Karpas-422 (cell line): ENCODE measurements at regions not wholly inside any gene's neighbourhood (a gene's known extent, or its start where the extent isn't known, plus 50 kb on each side); places are given as distances from the start of the nearest gene placed in this dataset.
A peak's percentile ranks its signal among the peaks of the same experiment; 100 is the strongest.
"Not testable (repeated sequence)": the region's sequence is repeated elsewhere in the genome, so short reads cannot be mapped to it uniquely, and the experiment has no call there.

Source experiments
- DNase-seq: peaks from one replicate; pipeline ENCODE4 v3.0.0-alpha.2; 2015
- H2AFZ ChIP-seq: fragments of 200-600 bp; sonication (generic); 2 replicates; pipeline ENCODE4 v1.6.1; 2014; ENCODE audit warnings: antibody characterized with exemption, low read length, mixed read lengths
- H3K27ac ChIP-seq: fragments of 200-600 bp; sonication (generic); 2 replicates; pipeline ENCODE4 v1.5.1; 2014; ENCODE audit warnings: mild to moderate bottlenecking, low read length, moderate library complexity
- H3K27me3 ChIP-seq: fragments of 200-600 bp; sonication (generic); 2 replicates; pipeline ENCODE4 v1.6.1; 2014; ENCODE audit warnings: low read length, mixed read lengths
- H3K36me3 ChIP-seq: fragments of 200-600 bp; sonication (generic); 2 replicates; pipeline ENCODE4 v1.6.1; 2014; ENCODE audit warnings: low read length, mixed read lengths; ENCODE audit not compliant: insufficient read depth
- H3K4me1 ChIP-seq: fragments of 200-600 bp; sonication (generic); 2 replicates; pipeline ENCODE4 v1.6.1; 2014; ENCODE audit warnings: mild to moderate bottlenecking, low read length, mixed read lengths
- H3K4me2 ChIP-seq: fragments of 200-600 bp; sonication (generic); 2 replicates; pipeline ENCODE4 v1.6.1; 2014; ENCODE audit warnings: low read length, low read depth, mild to moderate bottlenecking; ENCODE audit not compliant: poor library complexity, severe bottlenecking
- H3K4me3 ChIP-seq: fragments of 200-600 bp; sonication (generic); 2 replicates; pipeline ENCODE4 v1.5.1; 2014; ENCODE audit warnings: mild to moderate bottlenecking, antibody characterized with exemption, low read length, mixed read lengths
- H3K79me2 ChIP-seq: fragments of 200-600 bp; sonication (generic); 2 replicates; pipeline ENCODE4 v1.6.1; 2014; ENCODE audit warnings: mild to moderate bottlenecking, low read length, mixed read lengths
- H3K9ac ChIP-seq: fragments of 200-600 bp; sonication (generic); 2 replicates; pipeline ENCODE4 v1.6.0; 2014; ENCODE audit warnings: low read length
- H3K9me2 ChIP-seq: fragments of 200-600 bp; sonication (generic), shearing (Covaris generic); replicated peaks from 2 replicates; pipeline ENCODE4 v1.6.0; 2014; ENCODE audit warnings: mild to moderate bottlenecking, low read length, moderate library complexity; ENCODE audit not compliant: insufficient read depth
- H3K9me3 ChIP-seq: fragments of 300-700, 200-600 bp; sonication (generic); 2 replicates; pipeline ENCODE4 v1.6.1; 2014; ENCODE audit warnings: low read length, mixed read lengths
- H4K20me1 ChIP-seq: fragments of 200-600 bp; sonication (generic); 2 replicates; pipeline ENCODE4 v1.6.1; 2014; ENCODE audit warnings: mild to moderate bottlenecking, antibody characterized with exemption, low read length, low read depth; ENCODE audit not compliant: insufficient read depth

DNA sequence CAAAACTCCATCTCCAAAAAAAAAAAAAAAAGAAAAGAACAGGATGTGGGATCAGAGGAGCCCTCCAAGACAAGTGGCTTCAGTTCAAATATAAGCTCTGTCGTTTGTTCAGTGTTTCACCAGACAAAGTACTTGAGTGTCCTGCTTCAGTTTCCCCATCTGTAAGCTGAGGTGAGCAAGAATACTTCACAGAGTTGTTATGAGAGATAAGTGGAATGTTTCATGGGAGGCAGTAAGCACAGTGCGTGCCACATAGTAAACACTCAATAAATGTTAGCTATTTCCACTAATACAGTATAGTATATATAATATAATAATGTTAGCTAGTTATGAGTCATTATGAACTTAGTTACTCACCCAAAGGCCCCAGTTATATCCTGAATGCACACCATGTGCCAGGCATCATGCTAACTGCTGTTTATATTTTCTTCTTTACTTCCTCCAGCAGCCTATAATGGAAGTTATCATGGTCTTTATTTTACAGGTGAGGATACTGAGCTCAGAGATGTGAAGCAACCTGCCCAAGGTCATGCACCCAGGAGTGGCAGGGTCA is 162.5 kb downstream of the NPIPA8 start:
- H3K9me2 ChIP-seq, H3K9me3 ChIP-seq, H3K36me3 ChIP-seq, H3K27me3 ChIP-seq, H3K27ac ChIP-seq, H3K4me3 ChIP-seq, H3K4me1 ChIP-seq, H3K79me2 ChIP-seq, H3K4me2 ChIP-seq, H2AFZ ChIP-seq, DNase-seq, H3K9ac ChIP-seq, H4K20me1 ChIP-seq: not testable (repeated sequence)

DNA sequence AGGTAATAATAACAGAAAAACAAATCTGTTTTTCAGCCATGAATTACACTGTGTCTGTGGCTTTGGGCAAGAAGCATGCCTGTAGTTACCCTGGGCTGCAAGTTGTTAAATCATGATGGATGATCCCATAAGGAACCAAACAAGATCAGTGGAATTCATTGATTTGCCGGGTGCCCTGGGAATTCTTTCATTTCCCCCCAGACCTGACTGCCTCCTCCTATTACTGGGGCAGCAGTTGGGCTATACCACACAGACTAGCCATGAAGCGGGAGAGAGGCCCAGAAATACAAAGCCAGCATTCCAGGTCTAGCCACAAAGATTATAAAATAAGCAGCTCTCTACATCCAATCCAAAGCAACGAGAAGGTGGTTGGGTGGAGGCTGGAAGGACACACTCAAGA is 174.2 kb downstream of the NPIPA8 start:
- not testable (repeated sequence) for H3K9ac ChIP-seq, H3K36me3 ChIP-seq, H3K4me1 ChIP-seq, H4K20me1 ChIP-seq, H3K27me3 ChIP-seq, H3K9me3 ChIP-seq, H3K4me3 ChIP-seq, DNase-seq, H3K79me2 ChIP-seq, H3K4me2 ChIP-seq, H2AFZ ChIP-seq, H3K27ac ChIP-seq, H3K9me2 ChIP-seq

DNA sequence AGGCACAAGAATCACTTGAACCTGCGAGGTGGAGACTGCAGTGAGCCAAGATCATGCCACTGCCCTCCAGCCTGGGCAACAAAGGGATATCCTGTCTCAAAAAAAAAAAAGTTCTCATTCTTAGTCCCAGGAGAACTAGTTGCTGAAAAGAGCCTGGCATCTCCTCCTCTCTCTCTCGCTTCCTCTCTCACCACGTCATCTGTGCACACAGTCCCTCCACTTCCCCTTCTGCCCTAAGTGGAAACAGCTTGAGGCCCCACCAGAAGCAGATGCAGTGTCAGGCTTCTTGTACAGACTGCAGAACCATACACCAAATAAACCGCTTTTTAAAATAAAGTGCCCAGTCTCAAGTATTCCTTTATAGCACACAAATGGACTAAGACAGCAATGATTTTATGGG is 175.3 kb downstream of the NPIPA8 start:
- H3K27me3 ChIP-seq, H4K20me1 ChIP-seq, H3K9me3 ChIP-seq, H3K4me1 ChIP-seq, H3K4me3 ChIP-seq, H3K27ac ChIP-seq, H3K36me3 ChIP-seq, H3K9ac ChIP-seq, H2AFZ ChIP-seq, H3K79me2 ChIP-seq, H3K9me2 ChIP-seq, H3K4me2 ChIP-seq: not testable (repeated sequence)
- DNase-seq, result peak; percentile 42

DNA sequence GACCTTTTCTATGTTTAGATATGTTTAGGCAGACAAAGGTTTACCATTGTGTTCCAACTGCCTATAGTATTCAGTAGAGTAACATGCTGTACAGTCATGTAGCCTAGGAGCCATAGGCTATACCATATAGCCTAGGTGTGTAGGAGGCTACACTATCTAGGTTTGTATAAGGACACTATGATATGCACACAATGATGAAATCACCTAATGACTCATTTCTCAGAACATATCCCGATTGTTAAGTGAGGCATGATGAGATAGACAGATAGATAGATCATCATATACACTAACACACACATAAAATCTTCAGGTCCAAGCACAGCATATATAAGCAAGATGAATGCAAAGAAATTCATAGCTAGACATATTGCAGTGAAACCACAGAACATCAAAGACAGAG is 177.4 kb downstream of the NPIPA8 start:
- H3K36me3 ChIP-seq, H2AFZ ChIP-seq, H3K79me2 ChIP-seq, H3K9me3 ChIP-seq, H3K27ac ChIP-seq, H4K20me1 ChIP-seq, H3K27me3 ChIP-seq, H3K9ac ChIP-seq, DNase-seq, H3K4me1 ChIP-seq, H3K4me2 ChIP-seq, H3K9me2 ChIP-seq, H3K4me3 ChIP-seq: not testable (repeated sequence)

DNA sequence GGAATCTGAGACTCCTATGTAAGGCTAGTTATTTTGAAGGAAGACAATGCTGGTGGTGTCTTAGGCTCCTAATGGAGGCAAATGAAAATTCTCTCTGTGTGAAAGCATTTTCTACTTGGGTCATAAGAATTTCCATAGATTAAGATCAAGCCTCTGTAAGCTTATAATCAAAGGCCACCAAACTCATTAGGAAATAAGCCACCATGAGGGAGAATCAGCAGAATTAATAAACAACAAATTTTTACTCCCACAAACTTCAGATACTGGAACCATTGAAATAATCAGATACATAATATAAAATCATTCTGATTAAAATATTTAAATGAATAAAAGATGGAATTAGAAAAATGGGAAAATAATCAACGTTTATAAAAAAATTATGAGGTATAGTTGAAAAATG is 178.7 kb downstream of the NPIPA8 start:
- H3K9me2 ChIP-seq, DNase-seq, H3K4me1 ChIP-seq, H3K27ac ChIP-seq, H3K9me3 ChIP-seq, H3K27me3 ChIP-seq, H3K4me3 ChIP-seq, H3K79me2 ChIP-seq, H3K9ac ChIP-seq, H3K36me3 ChIP-seq, H4K20me1 ChIP-seq, H3K4me2 ChIP-seq, H2AFZ ChIP-seq: not testable (repeated sequence)

DNA sequence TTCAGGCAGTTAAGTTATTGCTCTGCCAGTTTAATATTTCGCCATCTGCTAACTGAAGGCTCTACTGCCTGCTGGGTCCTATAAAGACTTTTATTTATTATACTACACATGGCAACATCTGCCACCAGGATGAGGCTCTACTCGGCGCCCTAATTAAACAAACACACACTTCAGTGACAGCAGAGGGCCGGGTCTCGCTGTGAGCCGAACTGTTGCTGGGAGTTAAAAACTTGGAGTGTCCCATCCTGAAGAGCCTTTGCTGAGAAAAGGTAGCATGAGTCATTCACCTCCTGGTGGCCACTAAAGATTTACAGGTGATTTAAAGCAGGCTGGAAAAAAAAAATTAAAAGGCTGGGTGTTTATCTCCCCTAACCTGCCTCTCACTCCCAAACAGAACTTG is 183.7 kb downstream of the NPIPA8 start:
- H3K4me2 ChIP-seq, H3K9ac ChIP-seq, H4K20me1 ChIP-seq, H3K27me3 ChIP-seq, H3K4me1 ChIP-seq, DNase-seq, H3K4me3 ChIP-seq, H2AFZ ChIP-seq, H3K36me3 ChIP-seq, H3K27ac ChIP-seq, H3K9me2 ChIP-seq, H3K79me2 ChIP-seq, H3K9me3 ChIP-seq: not testable (repeated sequence)

DNA sequence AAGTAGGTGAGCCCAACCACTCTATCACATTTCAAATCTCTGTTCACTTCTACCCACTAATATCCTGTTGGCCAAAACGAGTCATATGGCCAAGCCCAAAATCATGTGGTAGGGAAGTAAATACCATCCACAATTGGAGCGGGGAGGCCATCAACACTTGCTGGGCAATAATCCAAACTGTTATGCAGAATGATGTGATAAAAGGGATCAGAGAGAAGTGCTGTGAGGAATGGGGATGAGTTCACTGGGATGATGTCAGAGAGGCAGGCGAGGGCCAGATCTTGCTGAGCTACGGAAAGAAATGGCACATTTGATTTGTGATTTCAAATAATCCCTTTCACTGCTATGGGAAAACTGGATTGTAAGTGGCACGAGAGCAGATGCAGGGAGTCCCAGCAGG is 188.4 kb downstream of the NPIPA8 start:
- not testable (repeated sequence) for H3K36me3 ChIP-seq, H4K20me1 ChIP-seq, H3K27me3 ChIP-seq, H3K9ac ChIP-seq, H3K4me1 ChIP-seq, H3K4me3 ChIP-seq, H3K9me3 ChIP-seq, H3K9me2 ChIP-seq, H3K79me2 ChIP-seq, H3K27ac ChIP-seq, H2AFZ ChIP-seq, H3K4me2 ChIP-seq, DNase-seq

DNA sequence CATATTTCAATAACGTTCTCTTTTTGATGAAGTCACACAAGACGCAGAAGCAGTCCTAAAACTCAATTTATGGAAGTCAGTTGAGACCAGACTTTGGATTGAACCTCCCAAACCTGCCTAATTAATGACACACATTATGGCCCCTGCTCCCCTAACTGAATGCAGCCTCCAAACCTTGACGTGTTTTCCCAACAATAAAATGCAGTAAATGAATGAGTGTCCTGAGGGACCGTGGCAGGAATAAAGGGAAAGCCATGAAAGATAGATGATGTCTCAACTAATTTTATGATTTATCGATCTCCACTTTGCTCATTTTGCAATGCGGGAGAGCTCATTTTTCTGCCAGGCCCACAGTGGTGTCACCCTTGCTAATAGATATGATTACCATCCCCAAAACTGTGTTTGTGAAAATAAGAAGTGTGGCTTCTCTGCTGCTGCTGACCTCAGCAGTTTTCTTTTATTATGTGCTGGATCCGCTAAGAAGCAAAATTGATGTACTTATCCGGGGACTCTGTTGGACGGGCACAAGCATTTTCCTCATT is 189.9 kb downstream of the NPIPA8 start:
- DNase-seq, H2AFZ ChIP-seq, H3K4me2 ChIP-seq, H3K9me2 ChIP-seq, H3K27me3 ChIP-seq, H3K4me3 ChIP-seq, H3K36me3 ChIP-seq, H4K20me1 ChIP-seq, H3K9ac ChIP-seq, H3K27ac ChIP-seq, H3K4me1 ChIP-seq, H3K9me3 ChIP-seq, H3K79me2 ChIP-seq: not testable (repeated sequence)

DNA sequence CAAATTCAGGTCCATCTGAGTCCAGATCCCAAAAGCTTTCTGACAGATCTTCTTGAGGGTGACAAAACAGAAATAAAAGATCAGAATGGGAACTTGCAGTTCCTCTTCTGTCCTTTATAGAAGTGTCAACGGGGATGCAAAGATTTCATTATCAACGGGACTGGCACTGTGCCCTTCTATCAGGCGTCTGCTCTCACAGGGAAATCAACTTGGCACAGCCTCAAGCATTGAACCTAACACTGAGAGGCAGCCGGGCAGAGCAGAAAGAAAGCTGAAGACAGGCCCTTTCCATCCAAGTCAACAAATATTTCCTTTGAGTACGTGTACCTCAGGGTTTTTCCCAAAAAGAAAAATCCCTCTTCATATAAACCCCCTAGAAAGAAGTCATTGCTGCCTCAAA is 194.5 kb downstream of the NPIPA8 start:
- DNase-seq, H3K27ac ChIP-seq, H3K79me2 ChIP-seq, H3K4me1 ChIP-seq, H3K9me2 ChIP-seq, H3K36me3 ChIP-seq, H3K4me3 ChIP-seq, H3K9me3 ChIP-seq, H3K27me3 ChIP-seq, H2AFZ ChIP-seq, H4K20me1 ChIP-seq, H3K4me2 ChIP-seq, H3K9ac ChIP-seq: not testable (repeated sequence)
